ENCODE measurements at regions not wholly inside any gene's neighbourhood (a gene's known extent, or its start where the extent isn't known, plus 50 kb on each side); places are given as distances from the start of the nearest gene placed in this dataset.
"Not testable (repeated sequence)": the region's sequence is repeated elsewhere in the genome, so short reads cannot be mapped to it uniquely, and the experiment has no call there.

DNA sequence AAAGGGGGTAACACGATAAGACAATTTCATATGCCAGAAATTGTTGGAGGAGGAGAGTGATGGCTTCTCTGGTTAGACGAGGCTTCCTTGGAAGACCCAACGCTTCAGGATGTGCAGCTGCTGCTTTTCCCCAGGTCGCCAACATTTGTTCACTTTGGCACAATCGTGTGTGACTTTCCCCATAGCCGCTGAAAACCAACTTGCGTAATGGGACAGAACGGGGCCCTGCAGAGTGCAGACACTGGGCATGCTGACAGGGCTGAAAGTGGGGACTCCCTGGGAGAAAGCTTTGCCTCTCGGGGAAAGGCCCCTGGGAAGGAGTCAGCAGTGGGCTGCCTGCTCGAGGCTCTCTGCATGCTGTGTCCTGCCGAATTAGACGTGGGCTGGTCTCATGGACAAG lies 130.7 kb downstream of the MRPL57 start:
- ATAC-seq (ENCODE audit: low read depth); DNase-seq (ENCODE audit: low spot score): not testable (repeated sequence)

DNA sequence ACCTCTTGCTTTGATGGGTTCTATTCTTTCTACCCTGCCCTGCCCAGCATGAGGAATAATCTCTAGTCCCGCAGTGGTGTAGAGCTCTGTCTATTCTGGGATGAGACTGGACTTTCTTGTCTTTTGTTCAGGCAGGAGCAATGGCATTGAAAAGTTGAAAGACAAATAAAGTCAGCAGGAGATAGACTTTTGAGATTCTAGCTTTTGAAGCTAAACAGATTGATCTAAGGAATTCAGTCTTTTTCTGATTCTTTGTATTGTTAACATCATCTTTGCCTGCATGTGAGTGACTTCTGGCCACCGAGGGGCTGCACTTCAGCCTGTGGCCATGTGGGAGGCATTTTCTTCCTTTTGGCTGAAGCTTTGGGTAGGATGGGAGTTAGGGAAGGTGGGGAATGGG lies 132.4 kb downstream of the MRPL57 start:
- DNase-seq (ENCODE audit: low spot score) = no peak
- Histone ChIP-seq H3K27ac (ENCODE audit: poor library complexity, severe bottlenecking) (no peak overlapping the region), H3K4me1 (ENCODE audit: insufficient read depth, poor library complexity, severe bottlenecking) (no peaks in the 10 kb centered on the region), H3K9me3 (ENCODE audit: severe bottlenecking) (no peaks in the 10 kb centered on the region), H3K4me3 (ENCODE audit: severe bottlenecking) (no peak overlapping the region), H3K36me3 (ENCODE audit: low read depth) (peaks cover 7% of the 10 kb centered on the region; the same call in 1 of the 2 replicates), H3K27me3 (ENCODE audit: insufficient read depth, poor library complexity, severe bottlenecking) (no peaks in the 10 kb centered on the region)
- no peak for ATAC-seq (ENCODE audit: low read depth)
- no peak for TF ChIP-seq CTCF (IDR thresholded peaks at IDR 0.05; ENCODE audit: poor library complexity, severe bottlenecking)

More for the DNA sequence above, 130.7 kb downstream of the MRPL57 start:
- H3K9me3 ChIP-seq (ENCODE audit: severe bottlenecking); H3K36me3 ChIP-seq (ENCODE audit: low read depth); H3K27me3 ChIP-seq (ENCODE audit: insufficient read depth, poor library complexity, severe bottlenecking); H3K4me1 ChIP-seq (ENCODE audit: insufficient read depth, poor library complexity, severe bottlenecking); H3K4me3 ChIP-seq (ENCODE audit: severe bottlenecking); H3K27ac ChIP-seq (ENCODE audit: poor library complexity, severe bottlenecking): not testable (repeated sequence)

GRCh38 chr13:21309542-21310172 lies 133.2 kb downstream of the MRPL57 start:
- no peak for ATAC-seq (ENCODE audit: low read depth)
- Histone ChIP-seq H3K27me3 (ENCODE audit: insufficient read depth, poor library complexity, severe bottlenecking) (no peaks in the 10 kb centered on the region), H3K36me3 (ENCODE audit: low read depth) (peaks cover 7% of the 10 kb centered on the region; the same call in 1 of the 2 replicates), H3K27ac (ENCODE audit: poor library complexity, severe bottlenecking) (no peak overlapping the region), H3K4me1 (ENCODE audit: insufficient read depth, poor library complexity, severe bottlenecking) (no peaks in the 10 kb centered on the region), H3K4me3 (ENCODE audit: severe bottlenecking) (no peak overlapping the region), H3K9me3 (ENCODE audit: severe bottlenecking) (no peaks in the 10 kb centered on the region)
- TF ChIP-seq CTCF (IDR thresholded peaks at IDR 0.05; ENCODE audit: poor library complexity, severe bottlenecking) = no peak
- no peak for DNase-seq (ENCODE audit: low spot score)

DNA sequence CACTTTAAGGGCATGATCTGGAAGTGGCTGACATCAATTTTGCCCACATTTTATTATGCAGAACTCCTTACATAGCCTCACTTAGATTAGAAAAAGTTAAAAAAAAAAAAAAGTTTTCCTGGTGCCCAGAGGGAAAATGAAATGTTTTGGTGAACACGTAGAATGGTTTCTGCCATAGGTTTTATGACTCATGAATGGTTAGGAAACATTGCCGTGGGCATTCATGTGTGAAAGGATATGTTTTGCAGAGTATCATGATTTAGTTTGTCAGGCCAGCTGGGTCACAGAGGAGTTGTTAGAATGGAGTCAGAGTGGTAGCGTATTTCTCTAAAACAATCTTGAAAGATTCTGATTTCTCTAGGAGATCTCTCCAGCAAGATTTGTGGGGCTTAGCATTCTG lies 133.8 kb downstream of the MRPL57 start:
- no peak overlapping the region for H3K27ac ChIP-seq (ENCODE audit: poor library complexity, severe bottlenecking)
- no peaks in the 10 kb centered on the region for H3K4me1 ChIP-seq (ENCODE audit: insufficient read depth, poor library complexity, severe bottlenecking)
- no peak for DNase-seq (ENCODE audit: low spot score)

GRCh38 chr13:21314976-21315375 lies 138.5 kb downstream of the MRPL57 start:
- ATAC-seq (ENCODE audit: low read depth); H3K27ac ChIP-seq (ENCODE audit: poor library complexity, severe bottlenecking); H3K4me1 ChIP-seq (ENCODE audit: insufficient read depth, poor library complexity, severe bottlenecking); H3K36me3 ChIP-seq (ENCODE audit: low read depth); DNase-seq (ENCODE audit: low spot score); H3K27me3 ChIP-seq (ENCODE audit: insufficient read depth, poor library complexity, severe bottlenecking); H3K9me3 ChIP-seq (ENCODE audit: severe bottlenecking); H3K4me3 ChIP-seq (ENCODE audit: severe bottlenecking): not testable (repeated sequence)

More for the DNA sequence above, 133.8 kb downstream of the MRPL57 start:
- Histone ChIP-seq H3K4me3 (ENCODE audit: severe bottlenecking) (no peak overlapping the region), H3K27me3 (ENCODE audit: insufficient read depth, poor library complexity, severe bottlenecking) (no peaks in the 10 kb centered on the region), H3K9me3 (ENCODE audit: severe bottlenecking) (no peaks in the 10 kb centered on the region), H3K36me3 (ENCODE audit: low read depth) (peaks cover 4% of the 10 kb centered on the region; the same call in 1 of the 2 replicates)
- no peak for TF ChIP-seq CTCF (IDR thresholded peaks at IDR 0.05; ENCODE audit: poor library complexity, severe bottlenecking)
- ATAC-seq (ENCODE audit: low read depth) = peak; percentile 63

DNA sequence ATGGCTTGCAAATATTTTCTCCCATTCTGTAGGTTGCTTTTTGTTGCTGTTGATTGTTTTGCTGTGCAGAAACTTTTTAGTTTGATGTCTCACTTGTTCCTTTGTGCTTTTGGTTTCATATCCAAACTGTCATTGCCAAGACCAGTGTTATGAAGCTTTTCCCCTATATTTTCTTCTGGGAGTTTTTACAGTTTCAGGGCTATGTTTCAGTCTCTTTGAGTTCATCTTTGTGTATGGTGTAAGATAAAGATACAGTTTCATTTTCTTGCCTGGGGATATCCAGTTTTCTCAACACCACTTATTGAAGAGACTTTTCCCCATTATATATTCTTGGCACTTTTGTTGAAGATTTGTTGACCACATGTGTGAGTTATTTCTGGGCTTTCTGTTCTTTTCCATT lies 139.9 kb downstream of the MRPL57 start:
- DNase-seq (ENCODE audit: low spot score) = no peak
- Histone ChIP-seq H3K27me3 (ENCODE audit: insufficient read depth, poor library complexity, severe bottlenecking) (no peaks in the 10 kb centered on the region), H3K4me3 (ENCODE audit: severe bottlenecking) (no peak overlapping the region), H3K36me3 (ENCODE audit: low read depth) (no peaks in the 10 kb centered on the region), H3K9me3 (ENCODE audit: severe bottlenecking) (no peaks in the 10 kb centered on the region), H3K4me1 (ENCODE audit: insufficient read depth, poor library complexity, severe bottlenecking) (no peaks in the 10 kb centered on the region), H3K27ac (ENCODE audit: poor library complexity, severe bottlenecking) (no peak overlapping the region)
- no peak for TF ChIP-seq CTCF (IDR thresholded peaks at IDR 0.05; ENCODE audit: poor library complexity, severe bottlenecking)
- no peak for ATAC-seq (ENCODE audit: low read depth)
